ENCODE measurements at regions not wholly inside any gene's neighbourhood (a gene's known extent, or its start where the extent isn't known, plus 50 kb on each side); places are given as distances from the start of the nearest gene placed in this dataset.

- TF ChIP-seq POLR2A (IDR thresholded peaks at IDR 0.05): no peak
- TF ChIP-seq, protein P1, sequence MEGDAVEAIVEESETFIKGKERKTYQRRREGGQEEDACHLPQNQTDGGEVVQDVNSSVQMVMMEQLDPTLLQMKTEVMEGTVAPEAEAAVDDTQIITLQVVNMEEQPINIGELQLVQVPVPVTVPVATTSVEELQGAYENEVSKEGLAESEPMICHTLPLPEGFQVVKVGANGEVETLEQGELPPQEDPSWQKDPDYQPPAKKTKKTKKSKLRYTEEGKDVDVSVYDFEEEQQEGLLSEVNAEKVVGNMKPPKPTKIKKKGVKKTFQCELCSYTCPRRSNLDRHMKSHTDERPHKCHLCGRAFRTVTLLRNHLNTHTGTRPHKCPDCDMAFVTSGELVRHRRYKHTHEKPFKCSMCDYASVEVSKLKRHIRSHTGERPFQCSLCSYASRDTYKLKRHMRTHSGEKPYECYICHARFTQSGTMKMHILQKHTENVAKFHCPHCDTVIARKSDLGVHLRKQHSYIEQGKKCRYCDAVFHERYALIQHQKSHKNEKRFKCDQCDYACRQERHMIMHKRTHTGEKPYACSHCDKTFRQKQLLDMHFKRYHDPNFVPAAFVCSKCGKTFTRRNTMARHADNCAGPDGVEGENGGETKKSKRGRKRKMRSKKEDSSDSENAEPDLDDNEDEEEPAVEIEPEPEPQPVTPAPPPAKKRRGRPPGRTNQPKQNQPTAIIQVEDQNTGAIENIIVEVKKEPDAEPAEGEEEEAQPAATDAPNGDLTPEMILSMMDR (IDR thresholded peaks at IDR 0.05): no peak
Observed at GRCh38 chr16:35574454-35575431, 2115.3 kb downstream of the TP53TG3F start.

Measured in adrenal gland (tissue), 5 donors.